ENCODE measurements at regions not wholly inside any gene's neighbourhood (a gene's known extent, or its start where the extent isn't known, plus 50 kb on each side); places are given as distances from the start of the nearest gene placed in this dataset.
"Not testable (repeated sequence)": the region's sequence is repeated elsewhere in the genome, so short reads cannot be mapped to it uniquely, and the experiment has no call there.

- H4K8ac ChIP-seq (ENCODE audit: low read depth, low read length); H2BK12ac ChIP-seq (ENCODE audit: low read length); H2BK120ac ChIP-seq (ENCODE audit: insufficient read depth, low read length, poor library complexity); H3K23ac ChIP-seq (ENCODE audit: low read length); DNase-seq; H3K27me3 ChIP-seq (ENCODE audit: insufficient read depth, low read length); H3K79me1 ChIP-seq (ENCODE audit: low read length); H3K14ac ChIP-seq (ENCODE audit: low read length); H3K4ac ChIP-seq (ENCODE audit: low read depth, low read length); H3K4me1 ChIP-seq (ENCODE audit: control insufficient read depth in 1 of 2, insufficient read depth in 2 of 2, low read length in 2 of 2); H3K4me2 ChIP-seq (ENCODE audit: low read length); H2AFZ ChIP-seq (ENCODE audit: insufficient read depth, low read length, poor library complexity); H3K18ac ChIP-seq (ENCODE audit: low read length); H4K91ac ChIP-seq (ENCODE audit: low read depth, low read length); H2BK5ac ChIP-seq (ENCODE audit: low read depth, low read length, poor library complexity); H3K27ac ChIP-seq (ENCODE audit: low read depth, low read length); H3K4me3 ChIP-seq (ENCODE audit: low read depth, low read length); H4K12ac ChIP-seq (ENCODE audit: low read depth, low read length); H3K79me2 ChIP-seq (ENCODE audit: control insufficient read depth, insufficient read depth, low read length, poor library complexity); H2AK5ac ChIP-seq (ENCODE audit: low read length); H3K36me3 ChIP-seq (ENCODE audit: control insufficient read depth in 1 of 2, insufficient read depth in 2 of 2, low read length in 2 of 2); H3K9ac ChIP-seq (ENCODE audit: low read length); H3K9me3 ChIP-seq (ENCODE audit: insufficient read depth, low read depth, low read length): not testable (repeated sequence)
- WGBS (ENCODE audit: extremely low coverage, insufficient coverage, insufficient read length) = no CpG with 5 or more reads among the region's 2 CpGs
Measured at GRCh38 chr6:28626386-28626785, 100.7 kb downstream of the GPX5 start.

- no peaks in the 10 kb centered on the region for H3K79me2 ChIP-seq (ENCODE audit: control insufficient read depth, insufficient read depth, low read length, poor library complexity)
- WGBS (ENCODE audit: extremely low coverage, insufficient coverage, insufficient read length) = no CpG with 5 or more reads among the region's 5 CpGs
- no peak overlapping the region for H3K4me2 ChIP-seq (ENCODE audit: low read length)
- no peak overlapping the region for H4K8ac ChIP-seq (ENCODE audit: low read depth, low read length)
- no peak overlapping the region for H3K9ac ChIP-seq (ENCODE audit: low read length)
- H4K12ac ChIP-seq (ENCODE audit: low read depth, low read length) = no peak overlapping the region
- H3K18ac ChIP-seq (ENCODE audit: low read length) = no peak overlapping the region
- H3K36me3 ChIP-seq (ENCODE audit: control insufficient read depth in 1 of 2, insufficient read depth in 2 of 2, low read length in 2 of 2) = no peaks in the 10 kb centered on the region
- H3K23ac ChIP-seq (ENCODE audit: low read length) = no peak overlapping the region
- no peak overlapping the region for H3K27ac ChIP-seq (ENCODE audit: low read depth, low read length)
- H2BK12ac ChIP-seq (ENCODE audit: low read length) = no peak overlapping the region
- no peaks in the 10 kb centered on the region for H3K9me3 ChIP-seq (ENCODE audit: insufficient read depth, low read depth, low read length)
- no peak overlapping the region for H2BK120ac ChIP-seq (ENCODE audit: insufficient read depth, low read length, poor library complexity)
- H3K79me1 ChIP-seq (ENCODE audit: low read length) = no peaks in the 10 kb centered on the region
- H2BK5ac ChIP-seq (ENCODE audit: low read depth, low read length, poor library complexity) = no peak overlapping the region
- no peak overlapping the region for H3K4ac ChIP-seq (ENCODE audit: low read depth, low read length)
- H4K91ac ChIP-seq (ENCODE audit: low read depth, low read length) = no peak overlapping the region
- no peak overlapping the region for H3K4me3 ChIP-seq (ENCODE audit: low read depth, low read length)
- no peak overlapping the region for H3K14ac ChIP-seq (ENCODE audit: low read length)
- H2AFZ ChIP-seq (ENCODE audit: insufficient read depth, low read length, poor library complexity) = no peak overlapping the region
- peaks cover 4 to 7% of the 10 kb centered on the region in 2 experiments for H3K4me1 ChIP-seq (ENCODE audit: control insufficient read depth in 1 of 2, insufficient read depth in 2 of 2, low read length in 2 of 2)
- no peak overlapping the region for H2AK5ac ChIP-seq (ENCODE audit: low read length)
- DNase-seq = no peak
- peaks cover 5% of the 10 kb centered on the region for H3K27me3 ChIP-seq (ENCODE audit: insufficient read depth, low read length)
Measured at GRCh38 chr6:28632326-28632851, 106.7 kb downstream of the GPX5 start.

GRCh38 chr6:28633445-28634215, 107.9 kb downstream of the GPX5 start:
- H3K14ac ChIP-seq (ENCODE audit: low read length) = no peak overlapping the region
- no peaks in the 10 kb centered on the region for H3K36me3 ChIP-seq (ENCODE audit: control insufficient read depth in 1 of 2, insufficient read depth in 2 of 2, low read length in 2 of 2)
- no peak overlapping the region for H3K4ac ChIP-seq (ENCODE audit: low read depth, low read length)
- no peak overlapping the region for H2BK5ac ChIP-seq (ENCODE audit: low read depth, low read length, poor library complexity)
- H3K4me3 ChIP-seq (ENCODE audit: low read depth, low read length) = peak overlapping the region; percentile 20
- no CpG with 5 or more reads among the region's 28 CpGs for WGBS (ENCODE audit: extremely low coverage, insufficient coverage, insufficient read length)
- no peak overlapping the region for H4K8ac ChIP-seq (ENCODE audit: low read depth, low read length)
- no peaks in the 10 kb centered on the region for H3K9me3 ChIP-seq (ENCODE audit: insufficient read depth, low read depth, low read length)
- no peak overlapping the region for H2AFZ ChIP-seq (ENCODE audit: insufficient read depth, low read length, poor library complexity)
- H3K4me2 ChIP-seq (ENCODE audit: low read length) = no peak overlapping the region
- H3K23ac ChIP-seq (ENCODE audit: low read length) = no peak overlapping the region
- H3K27me3 ChIP-seq (ENCODE audit: insufficient read depth, low read length) = peaks cover 5% of the 10 kb centered on the region
- no peak overlapping the region for H4K12ac ChIP-seq (ENCODE audit: low read depth, low read length)
- H3K79me2 ChIP-seq (ENCODE audit: control insufficient read depth, insufficient read depth, low read length, poor library complexity) = no peaks in the 10 kb centered on the region
- no peak overlapping the region for H2BK12ac ChIP-seq (ENCODE audit: low read length)
- H2BK120ac ChIP-seq (ENCODE audit: insufficient read depth, low read length, poor library complexity) = no peak overlapping the region
- no peak overlapping the region for H4K91ac ChIP-seq (ENCODE audit: low read depth, low read length)
- no peak overlapping the region for H3K9ac ChIP-seq (ENCODE audit: low read length)
- H2AK5ac ChIP-seq (ENCODE audit: low read length) = no peak overlapping the region
- no peak overlapping the region for H3K27ac ChIP-seq (ENCODE audit: low read depth, low read length)
- H3K18ac ChIP-seq (ENCODE audit: low read length) = no peak overlapping the region
- H3K4me1 ChIP-seq (ENCODE audit: control insufficient read depth in 1 of 2, insufficient read depth in 2 of 2, low read length in 2 of 2) = peaks cover 4 to 7% of the 10 kb centered on the region in 2 experiments
- no peak for DNase-seq
- H3K79me1 ChIP-seq (ENCODE audit: low read length) = no peaks in the 10 kb centered on the region

GRCh38 chr6:28634411-28634760, 108.7 kb downstream of the GPX5 start:
- no peaks in the 10 kb centered on the region for H3K79me1 ChIP-seq (ENCODE audit: low read length)
- peaks cover 4 to 7% of the 10 kb centered on the region in 2 experiments for H3K4me1 ChIP-seq (ENCODE audit: control insufficient read depth in 1 of 2, insufficient read depth in 2 of 2, low read length in 2 of 2)
- H3K9me3 ChIP-seq (ENCODE audit: insufficient read depth, low read depth, low read length) = no peaks in the 10 kb centered on the region
- H2BK5ac ChIP-seq (ENCODE audit: low read depth, low read length, poor library complexity) = no peak overlapping the region
- no peak overlapping the region for H2AK5ac ChIP-seq (ENCODE audit: low read length)
- H2BK12ac ChIP-seq (ENCODE audit: low read length) = no peak overlapping the region
- no peak overlapping the region for H3K23ac ChIP-seq (ENCODE audit: low read length)
- H2BK120ac ChIP-seq (ENCODE audit: insufficient read depth, low read length, poor library complexity) = no peak overlapping the region
- H3K14ac ChIP-seq (ENCODE audit: low read length) = no peak overlapping the region
- H4K91ac ChIP-seq (ENCODE audit: low read depth, low read length) = no peak overlapping the region
- H3K36me3 ChIP-seq (ENCODE audit: control insufficient read depth in 1 of 2, insufficient read depth in 2 of 2, low read length in 2 of 2) = no peaks in the 10 kb centered on the region
- no peaks in the 10 kb centered on the region for H3K79me2 ChIP-seq (ENCODE audit: control insufficient read depth, insufficient read depth, low read length, poor library complexity)
- peaks cover 5% of the 10 kb centered on the region for H3K27me3 ChIP-seq (ENCODE audit: insufficient read depth, low read length)
- H4K12ac ChIP-seq (ENCODE audit: low read depth, low read length) = no peak overlapping the region
- DNase-seq = no peak
- H3K4me2 ChIP-seq (ENCODE audit: low read length) = peak overlapping the region; percentile 91
- no peak overlapping the region for H3K18ac ChIP-seq (ENCODE audit: low read length)
- H3K27ac ChIP-seq (ENCODE audit: low read depth, low read length) = no peak overlapping the region
- no peak overlapping the region for H3K4me3 ChIP-seq (ENCODE audit: low read depth, low read length)
- H2AFZ ChIP-seq (ENCODE audit: insufficient read depth, low read length, poor library complexity) = no peak overlapping the region
- no peak overlapping the region for H3K4ac ChIP-seq (ENCODE audit: low read depth, low read length)
- no peak overlapping the region for H3K9ac ChIP-seq (ENCODE audit: low read length)
- H4K8ac ChIP-seq (ENCODE audit: low read depth, low read length) = no peak overlapping the region
- WGBS (ENCODE audit: extremely low coverage, insufficient coverage, insufficient read length) = no CpG with 5 or more reads among the region's 4 CpGs
